NCI-H1105 (cell line): ENCODE measurements at regions not wholly inside any gene's neighbourhood (a gene's known extent, or its start where the extent isn't known, plus 50 kb on each side); places are given as distances from the start of the nearest gene placed in this dataset.

ENCODE experiments used
- DNase-seq: peaks from one replicate; lab custom pipeline; 2025; lab: John Stamatoyannopoulos, UW

- DNase-seq, result no peak
These were observed 109.0 kb upstream of the SHH start for GRCh38 chr7:155921086-155921803.

GRCh38 chr7:155920068-155920461, 107.8 kb upstream of the SHH start:
- no peak for DNase-seq

GRCh38 chr7:155919391-155920067, 107.3 kb upstream of the SHH start:
- no peak for DNase-seq

GRCh38 chr7:155918720-155919390, 106.6 kb upstream of the SHH start:
- no peak for DNase-seq

GRCh38 chr7:155917836-155918430, 105.7 kb upstream of the SHH start:
- DNase-seq, result no peak

GRCh38 chr7:155916926-155917655, 104.8 kb upstream of the SHH start:
- no peak for DNase-seq

GRCh38 chr7:155914341-155914740, 102.1 kb upstream of the SHH start:
- no peak for DNase-seq

- DNase-seq, result no peak
These were observed 101.5 kb upstream of the SHH start for GRCh38 chr7:155913719-155914118.

GRCh38 chr7:155913291-155913690, 101.0 kb upstream of the SHH start:
- no peak for DNase-seq

- no peak for DNase-seq
These were observed 99.3 kb upstream of the SHH start for GRCh38 chr7:155911471-155912105.

- no peak for DNase-seq
These were observed 96.1 kb upstream of the SHH start for GRCh38 chr7:155908385-155908784.

GRCh38 chr7:155907450-155908200, 95.4 kb upstream of the SHH start:
- no peak for DNase-seq

GRCh38 chr7:155901176-155901575, 88.9 kb upstream of the SHH start:
- no peak for DNase-seq

- DNase-seq, result no peak
These were observed 87.3 kb upstream of the SHH start for GRCh38 chr7:155899596-155899995.

- DNase-seq, result no peak
These were observed 85.6 kb upstream of the SHH start for GRCh38 chr7:155897758-155898386.

GRCh38 chr7:155896531-155897263, 84.4 kb upstream of the SHH start:
- DNase-seq, result no peak

- DNase-seq, result no peak
These were observed 81.4 kb upstream of the SHH start for GRCh38 chr7:155893664-155894063.

- no peak for DNase-seq
These were observed 80.9 kb upstream of the SHH start for GRCh38 chr7:155893176-155893575.

GRCh38 chr7:155889636-155890511, 77.6 kb upstream of the SHH start:
- no peak for DNase-seq
